CD14-positive monocyte (primary cell): ENCODE measurements at regions not wholly inside any gene's neighbourhood (a gene's known extent, or its start where the extent isn't known, plus 50 kb on each side); places are given as distances from the start of the nearest gene placed in this dataset.
A peak's percentile ranks its signal among the peaks of the same experiment; 100 is the strongest.

Source experiments
- DNase-seq, 3 donors: peaks; one replicate each; pipeline ENCODE4 v3.0.0-alpha.2; 2011 to 2022
- H2AFZ ChIP-seq: 2 replicates; pipeline ENCODE4 v1.6.0; 2012; ENCODE audit warnings: mild to moderate bottlenecking, low read depth, low read length, inconsistent platforms; ENCODE audit not compliant: insufficient read depth, poor library complexity, severe bottlenecking
- H3K27ac ChIP-seq, 2 donors: 1 replicate in 1 of 2; 2 replicates in 1 of 2; pipeline ENCODE4 v1.5.1; 2012 to 2013; ENCODE audit warnings: low read length in 2 of 2, control low read depth in 1 of 2, inconsistent platforms in 1 of 2, low read depth in 1 of 2, mild to moderate bottlenecking in 1 of 2
- H3K27me3 ChIP-seq, 2 donors: one replicate each; pipeline versions ENCODE4 v1.6.0 to v1.6.1; 2011 to 2013; ENCODE audit warnings: low read length in 2 of 2; ENCODE audit not compliant: control insufficient read depth in 2 of 2, insufficient read depth in 2 of 2
- H3K36me3 ChIP-seq, 2 donors: replicated peaks in 1 of 2; 1 replicate in 1 of 2; 2 replicates in 1 of 2; pipeline versions ENCODE4 v1.5.1 to v1.6.1; 2012 to 2013; ENCODE audit warnings: low read length in 2 of 2, control low read depth in 1 of 2, inconsistent platforms in 1 of 2, mild to moderate bottlenecking in 1 of 2; ENCODE audit not compliant: insufficient read depth in 2 of 2, control insufficient read depth in 1 of 2
- H3K4me1 ChIP-seq, 2 donors: 1 replicate in 1 of 2; 2 replicates in 1 of 2; pipeline versions ENCODE4 v1.5.1 to v1.6.1; 2012 to 2013; ENCODE audit warnings: low read length in 2 of 2, control low read depth in 1 of 2, inconsistent platforms in 1 of 2, mild to moderate bottlenecking in 1 of 2, moderate library complexity in 1 of 2; ENCODE audit not compliant: insufficient read depth in 2 of 2, control insufficient read depth in 1 of 2
- H3K4me2 ChIP-seq: replicated peaks from 2 replicates; pipeline ENCODE3; 2012; ENCODE audit warnings: low read length, moderate library complexity, mild to moderate bottlenecking; ENCODE audit not compliant: poor library complexity, severe bottlenecking; ENCODE audit errors: extremely low read depth
- H3K4me3 ChIP-seq, 3 experiments: fragments of 200-600 bp in 1 of 3; sonication (generic) in 1 of 3; replicated peaks in 1 of 3; 1 replicate in 2 of 3; 2 replicates in 1 of 3; pipeline ENCODE4 v1.5.1; 2011 to 2013; ENCODE audit warnings: low read length in 3 of 3, mild to moderate bottlenecking in 3 of 3, control low read depth in 2 of 3, low read depth in 2 of 3, inconsistent platforms in 1 of 3, moderate library complexity in 1 of 3
- H3K79me2 ChIP-seq: 2 replicates; pipeline ENCODE4 v1.6.0; 2012; ENCODE audit warnings: mild to moderate bottlenecking, control low read depth, inconsistent platforms, low read length, moderate library complexity; ENCODE audit not compliant: insufficient read depth
- H3K9ac ChIP-seq: 2 replicates; pipeline ENCODE4 v1.6.0; 2017; ENCODE audit warnings: low read length, mild to moderate bottlenecking; ENCODE audit not compliant: insufficient read depth, poor library complexity, severe bottlenecking
- H3K9me3 ChIP-seq, 2 donors: replicated peaks in 1 of 2; 1 replicate in 1 of 2; 2 replicates in 1 of 2; pipeline versions ENCODE4 v1.5.1 to v1.6.1; 2012 to 2013; ENCODE audit warnings: low read length in 2 of 2, control low read depth in 1 of 2; ENCODE audit not compliant: control insufficient read depth in 1 of 2, insufficient read depth in 1 of 2
- H4K20me1 ChIP-seq: 2 replicates; pipeline ENCODE4 v1.6.0; 2012; ENCODE audit warnings: mild to moderate bottlenecking, low read length, control low read depth, moderate library complexity; ENCODE audit not compliant: insufficient read depth
- H3K27ac Mint-ChIP-seq, 7 donors: one replicate each; pipeline ENCODE4 v1.8.0; 2020; ENCODE audit warnings: mild to moderate bottlenecking in 7 of 7, mixed read lengths in 7 of 7, moderate library complexity in 6 of 7, inconsistent platforms in 2 of 7
- H3K27me3 Mint-ChIP-seq, 3 donors: one replicate each; pipeline ENCODE4 v1.8.0; 2021 to 2022; ENCODE audit warnings: low read depth in 3 of 3, mild to moderate bottlenecking in 3 of 3, mixed read lengths in 3 of 3, moderate library complexity in 3 of 3, inconsistent platforms in 1 of 3
- H3K36me3 Mint-ChIP-seq, 2 donors: one replicate each; pipeline ENCODE4 v1.8.0; 2020; ENCODE audit warnings: mixed read lengths in 2 of 2, inconsistent platforms in 1 of 2, mild to moderate bottlenecking in 1 of 2
- H3K4me1 Mint-ChIP-seq: one replicate; pipeline ENCODE4 v1.8.0; 2020; ENCODE audit warnings: mild to moderate bottlenecking, mixed read lengths
- H3K4me3 Mint-ChIP-seq, 2 donors: one replicate each; pipeline ENCODE4 v1.8.0; 2020; ENCODE audit warnings: mild to moderate bottlenecking in 2 of 2, mixed read lengths in 2 of 2, moderate library complexity in 1 of 2
- H3K9me3 Mint-ChIP-seq, 7 donors: one replicate each; pipeline ENCODE4 v1.8.0; 2020 to 2022; ENCODE audit warnings: mixed read lengths in 7 of 7, mild to moderate bottlenecking in 6 of 7, moderate library complexity in 6 of 7, inconsistent platforms in 2 of 7
- CTCF ChIP-seq: fragments of 200-600 bp; IDR thresholded peaks from one replicate; pipeline ENCODE4 v1.8.0; 2022; ENCODE audit warnings: antibody characterized with exemption, mild to moderate bottlenecking
- WGBS: methylation state at CpG from one replicate; pipeline ENCODE4 v1.1.5; 2013; ENCODE audit warnings: missing lambda C conversion rate; ENCODE audit not compliant: insufficient coverage; 5-methylcytosine and 5-hydroxymethylcytosine counted together
- intact Hi-C, 2 donors: fragments of 100-400 bp; cut with micrococcal nuclease; formaldehyde crosslinking; loops; one replicate each; pipeline versions ENCODE4 v1.15.0 to v1.15.1; 2023

- no peaks in the 10 kb centered on the region for H3K79me2 ChIP-seq
- no peaks in the 10 kb centered on the region for H3K9me3 ChIP-seq
- no peak overlapping the region for H3K4me3 Mint-ChIP-seq
- H3K4me3 ChIP-seq: no peak overlapping the region
- H3K36me3 Mint-ChIP-seq: no peaks in the 10 kb centered on the region
- H3K4me2 ChIP-seq: no peak overlapping the region
- no peaks in the 10 kb centered on the region for H4K20me1 ChIP-seq
- peaks cover 0 to 4% (median 0%) of the 10 kb centered on the region in 7 donors for H3K9me3 Mint-ChIP-seq
- H3K36me3 ChIP-seq: no peaks in the 10 kb centered on the region
- no peak for TF ChIP-seq CTCF
- H3K9ac ChIP-seq: no peak overlapping the region
- WGBS: 100% methylated on average over 1 of the region's 6 CpGs
- no peak overlapping the region for H3K27ac ChIP-seq
- intact Hi-C loops: no loop called here
- no peaks in the 10 kb centered on the region for H3K4me1 ChIP-seq
- H3K27me3 Mint-ChIP-seq: peaks cover 0 to 6% (median 0%) of the 10 kb centered on the region in 3 donors
- H3K4me1 Mint-ChIP-seq: no peaks in the 10 kb centered on the region
- H3K27me3 ChIP-seq: no peaks in the 10 kb centered on the region
- H3K27ac Mint-ChIP-seq: no peak overlapping the region
- no peak for DNase-seq
- no peak overlapping the region for H2AFZ ChIP-seq
Measured at GRCh38 chr6:82045965-82046756, 201.4 kb downstream of the IBTK start.

DNA sequence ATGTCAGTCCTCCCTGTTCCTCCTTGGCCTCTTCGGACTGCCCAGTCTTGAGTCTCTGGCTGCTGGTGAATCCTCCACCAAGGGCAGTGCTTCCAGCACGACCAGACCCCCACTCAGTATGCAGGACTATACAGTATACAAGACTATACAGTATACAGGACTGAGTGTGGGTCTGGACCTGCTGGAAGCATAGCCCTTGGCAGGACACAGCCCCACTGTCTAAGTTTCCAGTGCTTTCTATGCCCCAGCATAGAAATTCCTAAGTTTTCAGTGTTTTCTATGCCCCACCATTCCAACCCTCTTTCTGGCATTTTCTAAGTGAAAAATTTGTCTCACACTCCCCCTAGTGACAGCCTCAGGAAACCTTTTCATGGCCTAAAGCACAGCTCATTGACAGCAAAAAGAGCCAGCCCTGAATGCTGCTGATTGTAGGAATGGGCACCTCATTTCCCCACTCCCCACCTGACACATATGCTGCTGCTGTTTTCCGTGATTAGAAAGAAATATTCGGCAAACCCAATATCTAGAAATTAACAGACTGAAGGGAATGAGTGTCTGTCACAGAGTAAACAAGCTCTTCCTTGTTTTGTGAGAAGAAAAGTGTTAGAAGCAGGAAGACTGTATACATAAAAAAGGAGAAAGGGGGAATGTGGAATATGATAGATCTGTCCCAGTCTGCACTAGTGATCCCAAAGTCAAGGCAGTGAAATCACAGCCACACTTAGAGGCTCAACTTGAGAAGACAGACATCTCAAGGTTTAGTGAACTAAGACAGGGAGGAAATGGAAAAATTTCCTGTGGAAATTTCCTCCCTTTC lies 206.9 kb downstream of the IBTK start:
- H3K27me3 ChIP-seq: no peaks in the 10 kb centered on the region
- Mint-ChIP-seq H3K36me3 (no peaks in the 10 kb centered on the region), H3K9me3 (peaks cover 0 to 4% (median 0%) of the 10 kb centered on the region in 7 donors), H3K27ac (no peak overlapping the region), H3K27me3 (peaks cover 0 to 3% (median 0%) of the 10 kb centered on the region in 3 donors), H3K4me3 (no peak overlapping the region), H3K4me1 (no peaks in the 10 kb centered on the region)
- no peaks in the 10 kb centered on the region for H4K20me1 ChIP-seq
- H3K79me2 ChIP-seq: no peaks in the 10 kb centered on the region
- H3K36me3 ChIP-seq: no peaks in the 10 kb centered on the region
- no peak overlapping the region for H3K4me3 ChIP-seq
- DNase-seq: peak in 1 of 3 donors; percentile 5
- no peak overlapping the region for H3K9ac ChIP-seq
- WGBS: no CpG with 5 or more reads among the region's 4 CpGs
- intact Hi-C loops: loop anchor here in 1 of 2 donors (1.0 kb wide), 1 partner anchor 13 kb away; no protein-coding TSS in a partner anchor
- TF ChIP-seq CTCF: peak; percentile 71
- no peak overlapping the region for H2AFZ ChIP-seq
- no peaks in the 10 kb centered on the region for H3K9me3 ChIP-seq
- no peaks in the 10 kb centered on the region for H3K4me1 ChIP-seq
- no peak overlapping the region for H3K4me2 ChIP-seq
- H3K27ac ChIP-seq: no peak overlapping the region
